ENCODE measurements at regions not wholly inside any gene's neighbourhood (a gene's known extent, or its start where the extent isn't known, plus 50 kb on each side); places are given as distances from the start of the nearest gene placed in this dataset.

DNA sequence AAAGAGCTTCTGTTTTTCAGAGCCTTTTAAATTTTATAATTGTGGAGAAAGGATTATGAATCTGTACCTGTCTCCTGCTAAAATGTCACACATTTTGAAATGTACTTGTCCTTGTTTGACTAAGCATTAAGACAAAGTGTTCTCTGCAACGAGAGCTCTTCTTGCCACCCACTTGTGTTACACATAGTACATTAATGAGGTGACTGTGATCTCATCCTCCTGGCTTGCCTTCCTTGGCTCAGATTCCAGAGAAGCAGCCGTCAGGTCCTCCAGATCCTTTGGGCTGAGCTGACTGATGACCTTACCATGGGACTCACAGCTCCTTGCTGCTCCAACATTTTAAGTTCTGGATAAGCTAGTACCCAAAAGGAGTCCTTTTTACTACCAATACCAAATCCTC is 81.4 kb downstream of the BBS10 start:
- H3K27me3 Mint-ChIP-seq = peaks cover 41% of the 10 kb centered on the region

DNA sequence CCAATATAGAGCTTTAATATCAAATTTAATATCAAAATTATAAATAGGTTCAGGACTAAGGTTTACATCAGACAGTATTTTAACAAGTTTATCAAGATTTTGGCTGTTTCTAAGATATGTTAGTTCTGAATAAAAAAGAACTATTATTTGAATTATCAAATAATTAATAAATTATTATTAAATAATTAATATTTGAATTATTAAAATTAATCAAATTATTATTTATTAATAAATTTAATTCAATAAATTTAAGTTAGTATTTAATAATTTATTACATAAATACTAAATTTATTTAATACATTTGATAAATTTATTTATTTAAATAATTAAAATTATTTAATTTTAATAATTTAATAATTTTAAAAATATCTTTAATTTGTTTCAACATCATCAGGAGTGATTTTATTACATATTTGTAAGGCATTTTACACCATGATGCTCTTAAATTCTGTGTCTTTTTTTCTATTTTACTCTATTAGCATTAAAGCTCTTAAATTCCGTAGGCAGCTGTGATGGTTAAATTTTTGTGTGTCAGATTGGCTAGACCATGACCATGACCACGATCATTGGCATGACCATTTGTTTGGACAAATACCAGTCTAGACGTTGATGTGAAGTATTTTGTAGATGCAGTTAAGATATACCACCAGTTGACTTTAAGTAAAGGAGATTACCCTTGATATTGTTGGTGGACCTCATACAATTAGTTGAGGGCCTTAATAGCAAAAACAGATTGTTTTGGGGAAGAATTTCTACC is 82.6 kb downstream of the BBS10 start:
- H3K27me3 Mint-ChIP-seq = peaks cover 39% of the 10 kb centered on the region
- H3K9me3 Mint-ChIP-seq = no peaks in the 10 kb centered on the region
- no peak overlapping the region for H3K27ac Mint-ChIP-seq
- no peak overlapping the region for H3K4me3 Mint-ChIP-seq
- H3K4me1 Mint-ChIP-seq (ENCODE audit: low read depth) = no peaks in the 10 kb centered on the region
- no peaks in the 10 kb centered on the region for H3K36me3 Mint-ChIP-seq (ENCODE audit: low read depth)

More for the DNA sequence above, 81.4 kb downstream of the BBS10 start:
- no peaks in the 10 kb centered on the region for H3K4me1 Mint-ChIP-seq (ENCODE audit: low read depth)
- H3K9me3 Mint-ChIP-seq = no peaks in the 10 kb centered on the region
- no peak overlapping the region for H3K27ac Mint-ChIP-seq
- no peaks in the 10 kb centered on the region for H3K36me3 Mint-ChIP-seq (ENCODE audit: low read depth)
- H3K4me3 Mint-ChIP-seq = no peak overlapping the region

DNA sequence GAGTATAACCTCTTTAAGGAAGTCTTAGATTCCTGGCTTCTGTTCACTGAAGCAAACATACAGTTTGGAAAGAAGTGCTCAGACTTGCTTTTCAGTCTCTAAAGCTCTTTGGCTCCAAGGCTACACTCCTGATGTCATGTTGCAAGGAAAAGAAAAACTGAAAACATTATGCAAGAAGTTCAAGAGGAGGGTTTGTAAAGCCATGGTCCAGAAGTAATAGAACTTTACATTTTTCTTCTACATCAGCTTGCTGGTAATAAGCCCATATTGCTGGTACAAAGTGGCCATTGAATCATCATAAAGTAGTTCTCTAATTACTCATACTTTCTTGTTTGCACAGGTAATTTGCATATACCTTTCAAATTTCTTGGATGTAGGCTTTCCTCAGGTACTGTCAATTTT is 83.6 kb downstream of the BBS10 start:
- Mint-ChIP-seq H3K36me3 (ENCODE audit: low read depth) (no peaks in the 10 kb centered on the region), H3K27ac (no peak overlapping the region), H3K27me3 (peaks cover 36% of the 10 kb centered on the region), H3K9me3 (no peaks in the 10 kb centered on the region), H3K4me1 (ENCODE audit: low read depth) (no peaks in the 10 kb centered on the region), H3K4me3 (no peak overlapping the region)

DNA sequence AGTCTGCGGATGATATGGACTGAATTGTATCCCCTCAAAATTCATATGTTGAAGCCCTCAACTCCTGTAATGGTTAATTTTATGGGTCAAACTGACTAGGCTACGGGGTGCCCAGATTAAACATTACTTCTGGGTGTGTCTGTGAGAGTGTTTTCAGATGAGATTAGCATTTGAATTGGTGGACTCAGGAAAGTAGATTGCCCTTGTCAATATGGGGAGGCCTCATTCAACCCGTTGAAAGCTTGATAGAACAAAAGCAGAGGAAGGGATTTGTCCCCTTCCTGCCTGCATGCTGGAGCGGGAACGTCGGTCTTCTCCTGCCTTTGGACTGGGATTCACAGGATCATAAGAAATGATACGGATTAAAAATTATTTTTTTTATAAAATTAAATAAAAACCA is 84.5 kb downstream of the BBS10 start:
- peaks cover 32% of the 10 kb centered on the region for H3K27me3 Mint-ChIP-seq
- no peak overlapping the region for H3K27ac Mint-ChIP-seq
- H3K9me3 Mint-ChIP-seq = no peaks in the 10 kb centered on the region
- H3K36me3 Mint-ChIP-seq (ENCODE audit: low read depth) = no peaks in the 10 kb centered on the region
- H3K4me1 Mint-ChIP-seq (ENCODE audit: low read depth) = no peaks in the 10 kb centered on the region
- no peak overlapping the region for H3K4me3 Mint-ChIP-seq

DNA sequence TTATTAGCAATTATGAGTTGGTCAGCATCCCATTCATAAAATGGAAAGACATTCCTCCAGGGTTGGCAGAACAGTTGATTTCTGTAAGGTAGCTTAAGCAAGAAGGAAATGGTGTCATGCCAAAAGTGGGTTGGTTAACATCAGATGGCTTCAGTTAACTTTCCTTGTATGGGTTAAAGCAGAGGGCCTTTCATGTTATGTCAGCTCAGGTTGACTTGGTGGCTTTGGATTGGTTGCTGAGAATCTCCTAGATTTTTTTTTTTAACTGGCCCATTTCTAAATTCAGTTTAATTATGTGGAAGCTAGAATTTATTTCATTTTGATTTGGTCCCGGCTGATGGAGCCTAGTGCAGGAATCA is 87.8 kb downstream of the BBS10 start:
- Mint-ChIP-seq H3K9me3 (no peaks in the 10 kb centered on the region), H3K27ac (no peak overlapping the region), H3K36me3 (ENCODE audit: low read depth) (no peaks in the 10 kb centered on the region), H3K4me3 (no peak overlapping the region), H3K27me3 (peaks cover 27% of the 10 kb centered on the region), H3K4me1 (ENCODE audit: low read depth) (no peaks in the 10 kb centered on the region)

DNA sequence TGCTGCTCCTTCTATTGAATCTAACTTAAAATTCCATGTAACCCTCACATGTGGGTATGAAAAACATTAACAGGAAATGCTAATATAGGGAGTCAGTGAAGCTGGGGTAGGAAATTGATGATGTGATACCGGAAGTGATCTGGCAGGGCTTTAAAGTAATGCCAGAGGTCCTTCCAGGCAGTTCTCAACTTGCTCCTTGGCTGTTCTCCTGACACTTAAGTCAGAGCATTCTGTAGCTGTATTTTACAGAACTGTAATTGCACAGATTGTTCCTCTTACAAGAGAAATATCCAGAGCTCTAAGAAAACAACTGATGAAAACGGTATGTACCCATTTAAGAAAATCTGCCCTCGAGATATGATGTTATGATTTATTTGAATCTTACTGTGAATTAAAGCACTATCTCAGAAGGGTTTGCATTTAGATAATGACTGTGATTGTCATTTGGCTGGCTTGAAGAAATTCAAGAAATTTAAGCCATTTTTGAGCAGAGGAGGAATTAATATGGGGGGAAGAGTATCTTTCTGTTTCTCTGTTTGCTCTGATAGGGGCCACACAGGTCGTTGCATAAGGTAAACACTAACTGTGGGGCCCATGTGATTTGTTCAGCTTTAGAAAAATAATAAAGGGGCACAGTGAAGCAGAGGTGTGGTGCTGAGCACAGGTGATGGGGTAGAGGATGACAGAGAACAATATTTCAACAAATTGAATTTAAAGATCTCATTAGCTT is 88.4 kb downstream of the BBS10 start:
- H3K9me3 Mint-ChIP-seq = no peaks in the 10 kb centered on the region
- H3K27ac Mint-ChIP-seq = no peak overlapping the region
- H3K36me3 Mint-ChIP-seq (ENCODE audit: low read depth) = no peaks in the 10 kb centered on the region
- no peaks in the 10 kb centered on the region for H3K4me1 Mint-ChIP-seq (ENCODE audit: low read depth)
- H3K27me3 Mint-ChIP-seq = peaks cover 27% of the 10 kb centered on the region
- no peak overlapping the region for H3K4me3 Mint-ChIP-seq

DNA sequence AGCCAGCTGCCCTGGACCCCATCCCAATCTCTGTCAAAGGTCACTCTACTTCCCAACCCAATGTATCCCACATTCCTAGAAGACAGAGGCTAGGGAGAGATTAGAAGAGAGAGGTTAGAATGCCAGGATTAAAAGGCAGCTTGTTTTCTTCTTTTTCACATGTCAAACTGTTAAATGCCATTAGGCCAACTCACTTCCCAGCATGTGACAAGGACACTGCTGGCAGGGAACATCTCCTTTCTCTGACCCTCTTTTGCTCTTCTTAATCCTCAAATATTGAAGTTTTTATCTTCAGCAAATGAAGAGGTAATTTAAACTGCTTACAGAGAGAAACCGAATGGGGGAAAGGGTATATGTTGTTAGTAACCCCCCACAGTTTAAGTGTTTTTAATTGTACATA is 89.1 kb downstream of the BBS10 start:
- H3K9me3 Mint-ChIP-seq = no peaks in the 10 kb centered on the region
- H3K36me3 Mint-ChIP-seq (ENCODE audit: low read depth) = no peaks in the 10 kb centered on the region
- no peaks in the 10 kb centered on the region for H3K4me1 Mint-ChIP-seq (ENCODE audit: low read depth)
- H3K27me3 Mint-ChIP-seq = peaks cover 23% of the 10 kb centered on the region
- no peak overlapping the region for H3K4me3 Mint-ChIP-seq
- no peak overlapping the region for H3K27ac Mint-ChIP-seq

DNA sequence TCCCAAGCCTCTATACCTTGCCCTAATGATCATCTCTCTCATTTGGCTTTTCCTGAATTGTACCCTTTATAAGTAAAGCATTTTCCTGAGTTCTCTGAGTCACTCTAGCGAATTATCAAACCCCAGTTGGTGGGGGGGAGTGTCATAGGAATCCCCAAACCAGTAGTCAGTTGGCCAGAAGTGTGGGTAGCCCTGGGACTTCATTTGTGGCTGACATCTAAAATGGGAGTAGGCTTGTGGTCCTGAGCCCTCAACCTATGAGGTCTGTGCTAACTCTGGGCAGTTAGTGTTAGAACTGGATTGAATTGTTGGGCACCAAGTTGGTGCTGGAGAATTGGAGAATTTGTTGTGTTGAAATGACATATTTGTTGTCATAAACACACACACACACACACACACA is 91.3 kb downstream of the BBS10 start:
- H3K4me1 Mint-ChIP-seq (ENCODE audit: low read depth) = no peaks in the 10 kb centered on the region
- H3K9me3 Mint-ChIP-seq = no peaks in the 10 kb centered on the region
- no peak overlapping the region for H3K27ac Mint-ChIP-seq
- no peak overlapping the region for H3K4me3 Mint-ChIP-seq
- H3K36me3 Mint-ChIP-seq (ENCODE audit: low read depth) = no peaks in the 10 kb centered on the region
- peaks cover 13% of the 10 kb centered on the region for H3K27me3 Mint-ChIP-seq

DNA sequence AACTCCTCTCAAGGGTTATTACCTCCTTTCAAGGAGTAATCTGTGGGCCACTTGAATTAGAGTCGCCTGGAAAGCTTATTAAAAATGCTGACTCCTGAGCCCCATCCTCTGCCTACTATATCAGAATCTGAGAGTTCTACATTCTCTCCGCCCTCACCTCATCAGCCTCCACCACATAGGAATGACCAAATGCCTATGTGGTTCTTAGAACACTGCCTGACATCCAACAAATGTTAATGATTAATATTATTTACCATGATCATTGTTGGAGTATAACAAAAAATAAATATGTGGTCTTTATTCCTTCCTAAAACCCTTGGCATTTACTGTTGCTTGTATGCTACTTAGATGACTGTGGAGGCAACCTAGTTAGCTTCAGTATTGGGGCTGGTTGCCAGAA is 91.9 kb downstream of the BBS10 start:
- Mint-ChIP-seq H3K9me3 (no peaks in the 10 kb centered on the region), H3K4me1 (ENCODE audit: low read depth) (no peaks in the 10 kb centered on the region), H3K27ac (no peak overlapping the region), H3K4me3 (no peak overlapping the region), H3K36me3 (ENCODE audit: low read depth) (no peaks in the 10 kb centered on the region), H3K27me3 (peaks cover 11% of the 10 kb centered on the region)

DNA sequence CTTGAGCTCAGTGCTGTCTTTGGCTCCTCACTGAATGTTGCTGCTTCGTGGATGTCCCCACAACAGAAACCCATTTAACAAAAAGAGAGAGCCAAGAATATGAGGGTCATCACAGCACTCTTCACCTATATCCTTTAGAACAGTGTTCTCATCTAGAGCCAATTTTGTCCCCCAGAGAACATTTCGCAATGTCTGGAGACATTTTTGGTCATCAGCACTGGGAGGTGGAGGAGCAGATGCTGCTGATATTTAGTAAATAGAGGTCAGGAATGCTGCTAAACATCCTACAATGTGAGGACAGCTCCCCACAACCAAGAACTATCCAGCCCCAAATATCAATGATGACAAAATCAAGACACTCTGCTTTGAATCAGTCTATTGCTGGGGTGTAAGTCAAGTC is 92.5 kb downstream of the BBS10 start:
- Mint-ChIP-seq H3K27ac (no peak overlapping the region), H3K4me1 (ENCODE audit: low read depth) (no peaks in the 10 kb centered on the region), H3K4me3 (no peak overlapping the region), H3K36me3 (ENCODE audit: low read depth) (no peaks in the 10 kb centered on the region), H3K27me3 (peaks cover 14% of the 10 kb centered on the region), H3K9me3 (no peaks in the 10 kb centered on the region)

DNA sequence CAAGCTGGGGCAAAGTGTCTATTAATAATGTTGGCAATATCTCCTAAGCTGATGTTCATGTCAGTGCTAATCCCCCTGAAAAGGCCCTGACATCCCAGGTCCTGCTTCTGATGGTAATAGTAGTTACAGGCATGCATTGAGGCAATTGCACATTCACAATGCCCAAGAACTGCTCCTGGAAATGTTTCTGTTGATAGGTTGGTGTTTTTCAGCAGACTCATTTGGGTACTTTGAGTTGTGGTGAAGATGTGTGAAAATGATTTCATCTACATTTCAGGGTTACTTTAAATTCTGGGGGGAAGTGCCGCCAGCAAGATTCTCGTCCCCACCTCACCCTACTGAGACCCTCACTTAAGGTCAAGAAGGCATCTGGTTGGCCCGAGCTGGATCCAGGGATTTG is 92.9 kb downstream of the BBS10 start:
- Mint-ChIP-seq H3K36me3 (ENCODE audit: low read depth) (no peaks in the 10 kb centered on the region), H3K27ac (no peak overlapping the region), H3K4me3 (no peak overlapping the region), H3K27me3 (peaks cover 16% of the 10 kb centered on the region), H3K4me1 (ENCODE audit: low read depth) (no peaks in the 10 kb centered on the region), H3K9me3 (no peaks in the 10 kb centered on the region)

DNA sequence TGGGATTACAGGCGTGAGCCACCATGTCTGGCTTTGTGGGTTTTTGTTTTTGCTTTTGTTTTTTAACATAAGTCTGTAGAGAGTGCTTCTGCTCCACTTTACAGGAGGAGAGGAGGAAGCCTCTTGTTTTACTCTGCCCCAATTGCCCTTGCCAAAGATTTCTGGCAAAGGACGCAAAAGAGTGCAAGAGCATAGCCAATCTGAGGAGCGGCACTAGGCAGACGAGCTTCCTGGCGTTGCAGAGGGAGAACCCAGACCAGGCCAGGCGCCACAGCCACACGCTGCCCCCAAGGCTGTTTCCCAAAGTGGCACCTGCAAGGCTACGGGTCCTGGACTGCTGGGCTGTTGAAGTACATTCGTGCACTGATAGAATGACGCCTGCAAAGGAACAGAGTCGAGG is 96.2 kb downstream of the BBS10 start:
- no peaks in the 10 kb centered on the region for H3K36me3 Mint-ChIP-seq (ENCODE audit: low read depth)
- no peak overlapping the region for H3K27ac Mint-ChIP-seq
- no peaks in the 10 kb centered on the region for H3K9me3 Mint-ChIP-seq
- peaks cover 23% of the 10 kb centered on the region for H3K27me3 Mint-ChIP-seq
- no peaks in the 10 kb centered on the region for H3K4me1 Mint-ChIP-seq (ENCODE audit: low read depth)
- no peak overlapping the region for H3K4me3 Mint-ChIP-seq

DNA sequence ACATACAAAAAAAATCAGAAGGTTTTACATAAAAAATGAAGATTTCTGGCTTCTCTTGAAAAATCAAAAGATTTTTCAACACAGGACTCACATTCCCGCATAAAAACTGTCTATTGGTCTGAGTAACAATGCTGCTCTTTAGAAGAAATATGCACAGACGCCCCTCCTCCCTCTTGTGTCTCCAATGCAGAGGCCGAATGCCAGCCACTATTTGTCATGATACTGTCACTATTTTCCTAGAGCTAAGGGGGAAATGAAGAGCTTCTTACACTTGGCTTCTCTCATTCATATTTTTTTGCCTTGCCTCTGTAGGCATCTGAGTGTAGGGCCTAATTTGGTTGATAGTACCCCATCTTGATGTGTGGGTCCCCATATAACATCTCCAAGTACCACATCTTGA is 98.0 kb downstream of the BBS10 start:
- no peak overlapping the region for H3K4me3 Mint-ChIP-seq
- no peaks in the 10 kb centered on the region for H3K4me1 Mint-ChIP-seq (ENCODE audit: low read depth)
- H3K27me3 Mint-ChIP-seq = peaks cover 24% of the 10 kb centered on the region
- no peak overlapping the region for H3K27ac Mint-ChIP-seq
- no peaks in the 10 kb centered on the region for H3K9me3 Mint-ChIP-seq
- no peaks in the 10 kb centered on the region for H3K36me3 Mint-ChIP-seq (ENCODE audit: low read depth)

DNA sequence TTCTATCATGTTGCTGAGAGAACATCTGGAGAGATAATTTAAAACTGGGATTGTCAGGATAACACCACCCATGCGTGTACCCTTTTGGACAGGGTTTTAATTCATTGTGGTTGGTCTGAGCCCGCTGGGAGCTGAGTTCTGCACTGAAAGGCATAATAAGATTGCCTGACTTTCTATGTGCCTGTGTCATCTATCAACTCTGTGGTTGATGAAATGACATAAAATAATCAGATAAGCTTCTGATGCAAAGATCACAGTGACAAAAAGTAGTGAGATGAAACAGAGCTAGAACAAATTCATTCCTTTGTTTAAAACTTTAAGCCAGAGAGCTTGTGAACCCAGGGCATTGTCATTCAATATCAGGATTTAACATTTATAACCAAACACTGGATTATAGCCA is 98.7 kb downstream of the BBS10 start:
- Mint-ChIP-seq H3K4me3 (no peak overlapping the region), H3K9me3 (no peaks in the 10 kb centered on the region), H3K27ac (no peak overlapping the region), H3K4me1 (ENCODE audit: low read depth) (no peaks in the 10 kb centered on the region), H3K27me3 (peaks cover 24% of the 10 kb centered on the region), H3K36me3 (ENCODE audit: low read depth) (no peaks in the 10 kb centered on the region)

DNA sequence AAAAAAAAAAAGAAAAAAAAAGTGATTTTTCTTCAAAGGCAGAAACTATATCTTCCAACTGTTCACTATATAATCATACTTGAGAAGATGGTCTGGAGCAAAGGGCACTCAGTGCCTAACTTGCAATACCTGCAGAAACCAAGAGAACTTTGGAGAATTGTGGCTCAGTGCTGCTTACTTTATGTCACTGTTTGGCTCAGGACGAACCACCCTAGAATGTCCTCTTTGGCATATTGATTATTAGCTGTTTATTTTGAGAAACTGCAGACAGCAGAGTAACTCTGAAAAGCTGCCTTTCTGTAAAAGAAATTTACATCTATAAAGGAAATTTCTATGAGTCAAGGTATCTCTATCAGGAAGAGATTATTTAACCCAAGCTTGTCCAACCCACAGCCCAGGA is 100.2 kb downstream of the BBS10 start:
- H3K27me3 Mint-ChIP-seq = peaks cover 25% of the 10 kb centered on the region
- no peaks in the 10 kb centered on the region for H3K4me1 Mint-ChIP-seq (ENCODE audit: low read depth)
- H3K27ac Mint-ChIP-seq = no peak overlapping the region
- H3K9me3 Mint-ChIP-seq = no peaks in the 10 kb centered on the region
- H3K36me3 Mint-ChIP-seq (ENCODE audit: low read depth) = no peaks in the 10 kb centered on the region
- no peak overlapping the region for H3K4me3 Mint-ChIP-seq
